Fibroblast of gingiva (primary cell): ENCODE measurements at regions not wholly inside any gene's neighbourhood (a gene's known extent, or its start where the extent isn't known, plus 50 kb on each side); places are given as distances from the start of the nearest gene placed in this dataset.
A peak's percentile ranks its signal among the peaks of the same experiment; 100 is the strongest.

ENCODE experiments used
- DNase-seq: peaks from one replicate; pipeline ENCODE4 v3.0.0-alpha.2; 2011; ENCODE audit warnings: low read depth

GRCh38 chr4:133467290-133467947 is 318.3 kb downstream of the PCDH10 start:
- no peak for DNase-seq

- DNase-seq: no peak
Measured at GRCh38 chr4:133465022-133465421, 315.9 kb downstream of the PCDH10 start.

GRCh38 chr4:133464311-133464710 is 315.2 kb downstream of the PCDH10 start:
- no peak for DNase-seq

- DNase-seq: no peak
Measured at GRCh38 chr4:133452678-133453077, 303.6 kb downstream of the PCDH10 start.

GRCh38 chr4:133450813-133451212 is 301.7 kb downstream of the PCDH10 start:
- DNase-seq: no peak

- no peak for DNase-seq
Measured at GRCh38 chr4:133440404-133440803, 291.3 kb downstream of the PCDH10 start.

GRCh38 chr4:133439830-133440229 is 290.7 kb downstream of the PCDH10 start:
- no peak for DNase-seq

GRCh38 chr4:133424605-133425004 is 275.5 kb downstream of the PCDH10 start:
- DNase-seq: no peak

- DNase-seq: no peak
Measured at GRCh38 chr4:133403913-133404312, 254.8 kb downstream of the PCDH10 start.

GRCh38 chr4:133402616-133403015 is 253.5 kb downstream of the PCDH10 start:
- DNase-seq: peak; percentile 13

- DNase-seq: no peak
Measured at GRCh38 chr4:133394971-133395627, 246.0 kb downstream of the PCDH10 start.

GRCh38 chr4:133390198-133390855 is 241.2 kb downstream of the PCDH10 start:
- no peak for DNase-seq

GRCh38 chr4:133389029-133389428 is 239.9 kb downstream of the PCDH10 start:
- DNase-seq: no peak

GRCh38 chr4:133385161-133385954 is 236.3 kb downstream of the PCDH10 start:
- no peak for DNase-seq

GRCh38 chr4:133379681-133380438 is 230.8 kb downstream of the PCDH10 start:
- DNase-seq: no peak

GRCh38 chr4:133377286-133377685 is 228.2 kb downstream of the PCDH10 start:
- DNase-seq: no peak

GRCh38 chr4:133372699-133373098 is 223.6 kb downstream of the PCDH10 start:
- DNase-seq: no peak

- no peak for DNase-seq
Measured at GRCh38 chr4:133355633-133356032, 206.5 kb downstream of the PCDH10 start.

- DNase-seq: no peak
Measured at GRCh38 chr4:133347409-133347808, 198.3 kb downstream of the PCDH10 start.

- DNase-seq: no peak
Measured at GRCh38 chr4:133324491-133324890, 175.4 kb downstream of the PCDH10 start.

GRCh38 chr4:133323670-133324069 is 174.6 kb downstream of the PCDH10 start:
- DNase-seq: no peak
